Mammary epithelial cell (primary cell): ENCODE measurements at regions not wholly inside any gene's neighbourhood (a gene's known extent, or its start where the extent isn't known, plus 50 kb on each side); places are given as distances from the start of the nearest gene placed in this dataset.

Source experiments
- EZH2 ChIP-seq: IDR thresholded peaks from 2 replicates; pipeline ENCODE4 v1.6.1; 2012; ENCODE audit warnings: low read length, inconsistent platforms, borderline replicate concordance
- TF ChIP-seq, protein P1 (sequence below), 2 donors: IDR thresholded peaks in 1 of 2; conservative IDR thresholded peaks in 1 of 2; 2 replicates each; pipeline ENCODE4 v1.5.1; 2011 to 2012; ENCODE audit warnings: inconsistent platforms in 2 of 2, low read length in 2 of 2, mild to moderate bottlenecking in 2 of 2, control low read depth in 1 of 2, low read depth in 1 of 2; ENCODE audit not compliant: insufficient read depth in 1 of 2; ENCODE audit errors: extremely low read depth in 1 of 2

DNA sequence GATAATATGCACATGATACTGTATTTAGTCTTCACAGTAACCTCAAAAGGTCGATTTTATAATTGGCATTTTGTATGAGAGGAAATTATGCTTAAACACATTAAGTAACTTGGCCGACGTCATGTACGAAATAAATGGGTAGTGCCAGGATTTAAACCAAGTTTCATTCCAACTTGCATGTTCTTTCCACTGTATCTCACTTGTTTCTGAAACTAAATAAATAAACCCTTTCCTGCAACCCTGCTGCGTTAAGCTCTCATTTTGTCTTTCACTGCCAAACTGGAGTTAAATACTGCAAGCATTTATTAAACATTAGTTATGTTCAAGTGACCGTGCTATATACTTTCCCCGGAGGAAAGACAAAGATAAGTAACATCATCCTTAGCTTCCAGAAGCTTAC lies 293.9 kb upstream of the PRKD1 start:
- TF ChIP-seq, protein P1, sequence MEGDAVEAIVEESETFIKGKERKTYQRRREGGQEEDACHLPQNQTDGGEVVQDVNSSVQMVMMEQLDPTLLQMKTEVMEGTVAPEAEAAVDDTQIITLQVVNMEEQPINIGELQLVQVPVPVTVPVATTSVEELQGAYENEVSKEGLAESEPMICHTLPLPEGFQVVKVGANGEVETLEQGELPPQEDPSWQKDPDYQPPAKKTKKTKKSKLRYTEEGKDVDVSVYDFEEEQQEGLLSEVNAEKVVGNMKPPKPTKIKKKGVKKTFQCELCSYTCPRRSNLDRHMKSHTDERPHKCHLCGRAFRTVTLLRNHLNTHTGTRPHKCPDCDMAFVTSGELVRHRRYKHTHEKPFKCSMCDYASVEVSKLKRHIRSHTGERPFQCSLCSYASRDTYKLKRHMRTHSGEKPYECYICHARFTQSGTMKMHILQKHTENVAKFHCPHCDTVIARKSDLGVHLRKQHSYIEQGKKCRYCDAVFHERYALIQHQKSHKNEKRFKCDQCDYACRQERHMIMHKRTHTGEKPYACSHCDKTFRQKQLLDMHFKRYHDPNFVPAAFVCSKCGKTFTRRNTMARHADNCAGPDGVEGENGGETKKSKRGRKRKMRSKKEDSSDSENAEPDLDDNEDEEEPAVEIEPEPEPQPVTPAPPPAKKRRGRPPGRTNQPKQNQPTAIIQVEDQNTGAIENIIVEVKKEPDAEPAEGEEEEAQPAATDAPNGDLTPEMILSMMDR (conservative IDR thresholded peaks at IDR 0.05 in 1 of 2, IDR thresholded peaks at IDR 0.05 in 1 of 2; ENCODE audit: extremely low read depth in 1 of 2, insufficient read depth in 1 of 2, low read depth in 1 of 2, low read length in 2 of 2): no peak
- TF ChIP-seq EZH2: no peak
